Trophoblast cell (in vitro differentiated cells and primary cell): ENCODE measurements at regions not wholly inside any gene's neighbourhood (a gene's known extent, or its start where the extent isn't known, plus 50 kb on each side); places are given as distances from the start of the nearest gene placed in this dataset.

Experiments
- DNase-seq, 2 donors: peaks; one replicate each; pipeline ENCODE4 v3.0.0-alpha.2; 2016
- H2AFZ ChIP-seq: 2 replicates; pipeline ENCODE4 v1.6.1; 2013; ENCODE audit warnings: low read length, moderate library complexity, mild to moderate bottlenecking; ENCODE audit not compliant: insufficient read depth, poor library complexity
- H2AK5ac ChIP-seq: 2 replicates; pipeline ENCODE4 v1.6.1; 2013; ENCODE audit warnings: mild to moderate bottlenecking, low read length
- H2BK120ac ChIP-seq: 2 replicates; pipeline ENCODE4 v1.6.1; 2013; ENCODE audit warnings: low read length, mild to moderate bottlenecking, moderate library complexity; ENCODE audit not compliant: insufficient read depth, poor library complexity
- H2BK12ac ChIP-seq: 2 replicates; pipeline ENCODE4 v1.6.1; 2013; ENCODE audit warnings: mild to moderate bottlenecking, low read length, moderate library complexity
- H2BK5ac ChIP-seq: 2 replicates; pipeline ENCODE4 v1.6.1; 2013; ENCODE audit warnings: low read length, low read depth, moderate library complexity, mild to moderate bottlenecking; ENCODE audit not compliant: poor library complexity
- H3K14ac ChIP-seq: 2 replicates; pipeline ENCODE4 v1.6.1; 2013; ENCODE audit warnings: mild to moderate bottlenecking, low read length
- H3K18ac ChIP-seq: 2 replicates; pipeline ENCODE4 v1.6.1; 2013; ENCODE audit warnings: mild to moderate bottlenecking, low read length
- H3K23ac ChIP-seq: 2 replicates; pipeline ENCODE4 v1.6.1; 2013; ENCODE audit warnings: low read length
- H3K27ac ChIP-seq: 2 replicates; pipeline ENCODE4 v1.5.1; 2013; ENCODE audit warnings: low read depth, mild to moderate bottlenecking, inconsistent platforms, low read length, moderate library complexity
- H3K27me3 ChIP-seq: 2 replicates; pipeline ENCODE4 v1.6.1; 2013; ENCODE audit warnings: inconsistent platforms, mild to moderate bottlenecking, low read length, moderate library complexity; ENCODE audit not compliant: insufficient read depth
- H3K36me3 ChIP-seq, 2 experiments: 1 replicate in 1 of 2; 2 replicates in 1 of 2; pipeline ENCODE4 v1.6.1; 2013; ENCODE audit warnings: low read length in 2 of 2, mild to moderate bottlenecking in 2 of 2, moderate library complexity in 1 of 2; ENCODE audit not compliant: insufficient read depth in 2 of 2, control insufficient read depth in 1 of 2
- H3K4ac ChIP-seq: 2 replicates; pipeline ENCODE4 v1.6.1; 2013; ENCODE audit warnings: low read depth, mild to moderate bottlenecking, low read length, moderate library complexity
- H3K4me1 ChIP-seq, 2 experiments: 1 replicate in 1 of 2; 2 replicates in 1 of 2; pipeline ENCODE4 v1.6.1; 2013; ENCODE audit warnings: low read length in 2 of 2, mild to moderate bottlenecking in 2 of 2, moderate library complexity in 1 of 2; ENCODE audit not compliant: insufficient read depth in 2 of 2, control insufficient read depth in 1 of 2
- H3K4me2 ChIP-seq: 2 replicates; pipeline ENCODE4 v1.6.1; 2013; ENCODE audit warnings: inconsistent platforms, mild to moderate bottlenecking, low read length, moderate library complexity
- H3K4me3 ChIP-seq: 2 replicates; pipeline ENCODE4 v1.5.1; 2013; ENCODE audit warnings: mild to moderate bottlenecking, low read depth, low read length, inconsistent platforms
- H3K79me1 ChIP-seq: one replicate; pipeline ENCODE4 v1.6.1; 2013; ENCODE audit warnings: low read length
- H3K79me2 ChIP-seq: 2 replicates; pipeline ENCODE4 v1.6.1; 2013; ENCODE audit warnings: low read length, mild to moderate bottlenecking; ENCODE audit not compliant: control insufficient read depth, insufficient read depth, poor library complexity
- H3K9ac ChIP-seq: 2 replicates; pipeline ENCODE4 v1.6.1; 2013; ENCODE audit warnings: mild to moderate bottlenecking, low read length
- H3K9me3 ChIP-seq: 2 replicates; pipeline ENCODE4 v1.6.1; 2013; ENCODE audit warnings: low read depth, mild to moderate bottlenecking, control low read depth, inconsistent platforms, low read length; ENCODE audit not compliant: insufficient read depth
- H4K12ac ChIP-seq: 2 replicates; pipeline ENCODE4 v1.6.1; 2013; ENCODE audit warnings: low read depth, mild to moderate bottlenecking, low read length, moderate library complexity
- H4K8ac ChIP-seq: 2 replicates; pipeline ENCODE4 v1.6.1; 2013; ENCODE audit warnings: low read depth, mild to moderate bottlenecking, low read length, moderate library complexity
- H4K91ac ChIP-seq: one replicate; pipeline ENCODE4 v1.6.1; 2013; ENCODE audit warnings: low read depth, mild to moderate bottlenecking, low read length, moderate library complexity
- WGBS: extraction: QIAGEN DNeasy Blood & Tissue Kit; methylation state at CpG from one replicate; pipeline ENCODE4 v1.1.7; 2013; ENCODE audit warnings: missing lambda C conversion rate; ENCODE audit not compliant: insufficient read length, insufficient coverage; ENCODE audit errors: extremely low coverage; 5-methylcytosine and 5-hydroxymethylcytosine counted together

DNA sequence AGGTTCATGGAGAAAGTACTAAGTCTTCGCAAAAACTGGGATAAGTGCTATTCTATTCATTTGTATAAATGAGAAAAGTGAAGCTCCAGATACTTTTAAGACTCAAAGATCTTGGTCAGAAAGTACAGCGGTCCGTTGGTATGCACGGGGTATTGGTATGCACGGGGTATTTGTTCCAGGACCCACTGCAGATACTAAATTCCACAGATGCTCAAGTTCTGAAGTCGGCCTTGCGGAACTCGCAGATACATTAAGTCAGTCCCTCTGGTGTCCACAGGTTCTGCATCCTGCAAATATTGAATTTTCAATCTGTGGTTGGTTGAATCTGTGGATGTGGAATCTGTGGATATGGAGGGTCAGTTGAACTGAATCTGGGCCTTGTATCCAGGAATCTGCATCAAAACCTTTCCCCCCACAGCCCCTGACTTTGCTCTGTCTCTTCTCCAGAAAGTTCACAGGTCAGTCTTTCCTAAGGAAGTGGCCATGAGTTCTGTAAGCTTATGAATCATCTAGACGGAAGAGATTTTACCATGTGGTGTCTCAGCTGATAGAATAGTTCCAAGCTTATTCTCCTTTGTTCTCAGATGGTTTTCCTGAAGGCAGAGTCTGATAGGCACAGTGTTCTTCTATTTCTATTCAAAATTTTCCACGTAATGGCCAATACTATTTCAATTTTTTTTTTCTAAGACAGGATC is 274.7 kb downstream of the NEDD1 start:
- Histone ChIP-seq H2AK5ac (no peak overlapping the region), H2AFZ (no peak overlapping the region), H3K14ac (no peak overlapping the region), H3K27ac (peak overlapping the region; percentile 34), H3K36me3 (no peaks in the 10 kb centered on the region), H2BK5ac (peak overlapping the region; percentile 40), H4K91ac (no peak overlapping the region), H3K23ac (no peak overlapping the region), H3K18ac (no peak overlapping the region), H3K79me1 (no peaks in the 10 kb centered on the region), H3K9me3 (no peaks in the 10 kb centered on the region), H3K9ac (no peak overlapping the region), H4K8ac (peak overlapping the region; percentile 10), H3K4me3 (no peak overlapping the region), H3K4ac (no peak overlapping the region), H3K27me3 (no peaks in the 10 kb centered on the region), H3K79me2 (no peaks in the 10 kb centered on the region), H2BK120ac (peak overlapping the region; percentile 66), H4K12ac (no peak overlapping the region), H3K4me2 (no peak overlapping the region), H2BK12ac (no peak overlapping the region), H3K4me1 (peaks cover 2 to 3% of the 10 kb centered on the region in 2 experiments)
- DNase-seq: no peak
- no CpG with 5 or more reads among the region's 10 CpGs for WGBS

DNA sequence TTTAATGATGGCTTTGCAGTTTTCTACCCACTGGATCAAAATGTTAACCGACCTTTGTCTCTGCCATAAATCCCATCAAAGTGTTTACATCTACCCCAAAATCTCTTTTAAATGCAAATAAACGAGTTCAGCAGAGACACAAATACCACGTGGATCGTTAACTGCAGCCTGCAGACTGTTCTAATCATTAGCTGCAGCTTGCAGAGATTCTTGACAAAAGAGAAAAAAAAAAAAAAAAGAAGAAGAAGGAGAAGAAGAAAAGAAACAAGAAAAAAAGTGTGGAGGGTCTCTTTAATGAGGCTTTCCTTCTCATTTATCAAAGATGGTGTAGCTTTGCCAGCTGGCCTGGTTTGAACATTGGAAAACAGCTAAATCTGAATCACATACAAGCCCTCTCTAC is 275.7 kb downstream of the NEDD1 start:
- no peaks in the 10 kb centered on the region for H3K79me1 ChIP-seq
- no peaks in the 10 kb centered on the region for H3K27me3 ChIP-seq
- H2AK5ac ChIP-seq: no peak overlapping the region
- H4K12ac ChIP-seq: no peak overlapping the region
- no peak overlapping the region for H2AFZ ChIP-seq
- H2BK120ac ChIP-seq: no peak overlapping the region
- H3K9ac ChIP-seq: no peak overlapping the region
- no peak for DNase-seq
- H3K4ac ChIP-seq: no peak overlapping the region
- no peak overlapping the region for H4K91ac ChIP-seq
- H3K27ac ChIP-seq: no peak overlapping the region
- no peaks in the 10 kb centered on the region for H3K9me3 ChIP-seq
- no peak overlapping the region for H3K18ac ChIP-seq
- H2BK5ac ChIP-seq: no peak overlapping the region
- H3K23ac ChIP-seq: no peak overlapping the region
- no peak overlapping the region for H3K4me3 ChIP-seq
- no peaks in the 10 kb centered on the region for H3K79me2 ChIP-seq
- H3K36me3 ChIP-seq: no peaks in the 10 kb centered on the region
- H2BK12ac ChIP-seq: no peak overlapping the region
- no peak overlapping the region for H3K14ac ChIP-seq
- peaks cover 0 to 2% of the 10 kb centered on the region in 2 experiments for H3K4me1 ChIP-seq
- H4K8ac ChIP-seq: no peak overlapping the region
- H3K4me2 ChIP-seq: no peak overlapping the region
- no CpG with 5 or more reads among the region's 4 CpGs for WGBS

DNA sequence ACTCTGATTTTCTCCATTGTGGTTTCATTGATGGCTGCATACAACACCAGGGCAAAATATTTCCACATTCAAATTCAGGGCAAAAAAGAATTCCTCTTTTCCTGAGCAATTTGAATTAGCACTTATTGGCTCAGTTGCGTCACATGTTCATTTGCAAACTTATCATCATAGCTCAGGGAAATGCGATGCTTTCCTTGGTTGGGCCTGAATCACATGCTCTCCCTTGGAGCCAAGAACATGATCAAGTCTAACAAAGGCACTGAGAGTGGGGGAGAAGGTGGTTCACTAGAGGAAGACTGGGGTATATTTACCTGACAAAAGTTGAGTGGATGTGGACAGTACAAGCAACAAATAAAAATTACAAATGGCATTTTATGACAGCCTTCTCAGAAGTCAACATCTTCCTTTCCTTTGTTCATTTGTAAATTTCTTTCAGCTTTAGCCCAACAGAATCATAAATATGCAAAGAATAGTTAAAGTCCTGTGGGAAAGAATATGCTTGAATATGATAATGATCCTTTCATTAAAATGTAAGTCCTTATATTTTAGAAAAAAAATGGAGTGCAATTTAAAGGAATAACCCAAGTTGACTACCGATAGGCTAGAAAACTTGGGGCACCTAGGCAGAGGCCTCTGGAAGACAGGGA is 277.2 kb downstream of the NEDD1 start:
- no CpG with 5 or more reads among the region's 3 CpGs for WGBS
- no peak overlapping the region for H3K27ac ChIP-seq

DNA sequence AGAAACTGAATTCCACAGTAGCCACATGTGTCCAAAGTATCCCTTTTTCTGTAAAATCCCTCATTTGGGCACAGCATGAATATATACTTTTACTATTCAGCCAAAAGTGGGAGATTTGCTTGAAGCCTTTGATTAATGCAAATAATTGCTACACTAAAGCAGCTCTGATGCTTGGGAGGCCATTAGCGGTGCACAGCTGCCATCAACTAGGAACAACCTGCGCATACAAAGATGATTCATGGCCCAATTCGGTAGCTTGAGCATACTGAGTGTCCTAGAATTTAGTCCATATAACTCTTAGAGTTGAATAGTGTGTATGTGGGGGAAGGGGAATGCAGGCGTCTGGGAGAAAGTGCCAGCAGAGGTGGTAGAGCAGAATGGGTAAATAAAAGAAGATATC is 277.0 kb upstream of the RMST start:
- Histone ChIP-seq H3K27ac (no peak overlapping the region), H3K23ac (no peak overlapping the region), H3K18ac (no peak overlapping the region), H4K8ac (no peak overlapping the region), H3K4me3 (no peak overlapping the region), H2AFZ (no peak overlapping the region), H4K12ac (no peak overlapping the region), H3K9me3 (no peaks in the 10 kb centered on the region), H3K4me1 (peaks cover 0 to 2% of the 10 kb centered on the region in 2 experiments), H3K14ac (no peak overlapping the region), H3K9ac (no peak overlapping the region), H2AK5ac (no peak overlapping the region), H2BK120ac (no peak overlapping the region), H3K4ac (no peak overlapping the region), H3K36me3 (no peaks in the 10 kb centered on the region), H3K79me2 (no peaks in the 10 kb centered on the region), H2BK12ac (no peak overlapping the region), H3K27me3 (no peaks in the 10 kb centered on the region), H4K91ac (no peak overlapping the region), H3K4me2 (no peak overlapping the region), H2BK5ac (no peak overlapping the region), H3K79me1 (no peaks in the 10 kb centered on the region)
- no CpG with 5 or more reads among the region's 4 CpGs for WGBS
- no peak for DNase-seq

More for the DNA sequence above, 277.2 kb downstream of the NEDD1 start:
- Histone ChIP-seq H3K4me1 (peaks cover 0 to 2% of the 10 kb centered on the region in 2 experiments), H3K4ac (no peak overlapping the region), H4K12ac (no peak overlapping the region), H3K36me3 (no peaks in the 10 kb centered on the region), H3K79me2 (no peaks in the 10 kb centered on the region), H3K4me3 (no peak overlapping the region), H3K27me3 (no peaks in the 10 kb centered on the region), H3K18ac (no peak overlapping the region), H2AFZ (no peak overlapping the region), H4K8ac (no peak overlapping the region), H3K4me2 (no peak overlapping the region), H3K9me3 (no peaks in the 10 kb centered on the region), H4K91ac (no peak overlapping the region), H3K9ac (no peak overlapping the region), H2BK5ac (no peak overlapping the region), H2AK5ac (no peak overlapping the region), H3K14ac (no peak overlapping the region), H2BK12ac (no peak overlapping the region), H2BK120ac (no peak overlapping the region), H3K79me1 (no peaks in the 10 kb centered on the region), H3K23ac (no peak overlapping the region)
- no peak for DNase-seq
